HG03342 (cell line): ENCODE measurements at regions not wholly inside any gene's neighbourhood (a gene's known extent, or its start where the extent isn't known, plus 50 kb on each side); places are given as distances from the start of the nearest gene placed in this dataset.

Experiments used
- ATAC-seq: cut with Tn5 transposase; IDR thresholded peaks from one replicate; pipeline ENCODE4 v1.9.1; 2021; ENCODE audit warnings: mild to moderate bottlenecking, moderate library complexity; ENCODE audit not compliant: unreplicated experiment

DNA sequence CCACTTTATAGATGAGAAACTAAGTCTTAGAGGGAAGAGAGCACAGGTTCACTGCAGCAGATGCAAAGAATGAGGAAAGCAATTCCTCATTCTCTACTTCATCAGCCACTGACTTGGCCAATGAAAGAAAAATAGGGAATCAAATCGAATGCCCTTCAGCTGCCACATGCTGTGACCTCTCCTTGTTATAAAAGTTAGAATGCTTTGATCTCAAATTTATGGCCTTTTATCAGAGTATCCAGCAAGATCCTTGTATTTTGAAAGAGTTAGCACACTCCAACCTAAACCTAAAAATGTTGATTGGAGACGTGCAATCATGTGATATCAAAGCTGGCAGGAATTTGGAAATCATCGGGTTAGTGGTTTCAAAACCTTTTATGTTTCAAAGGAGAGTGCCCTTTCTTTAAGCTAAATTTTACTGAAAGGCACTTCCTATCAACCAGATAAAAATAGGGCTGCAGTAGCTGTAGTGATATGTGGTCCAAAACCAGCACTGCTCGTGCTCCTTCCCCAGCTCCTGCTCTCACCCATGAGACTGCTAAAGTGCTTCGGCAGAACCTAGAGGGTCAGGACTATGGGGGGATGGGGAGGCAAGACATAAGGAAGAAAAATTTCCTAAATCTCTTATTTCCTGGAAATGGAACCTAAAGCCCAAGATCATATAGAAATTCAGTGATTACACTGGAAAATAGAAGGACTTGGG is 617.0 kb downstream of the PYDC2 start:
- ATAC-seq: no peak

DNA sequence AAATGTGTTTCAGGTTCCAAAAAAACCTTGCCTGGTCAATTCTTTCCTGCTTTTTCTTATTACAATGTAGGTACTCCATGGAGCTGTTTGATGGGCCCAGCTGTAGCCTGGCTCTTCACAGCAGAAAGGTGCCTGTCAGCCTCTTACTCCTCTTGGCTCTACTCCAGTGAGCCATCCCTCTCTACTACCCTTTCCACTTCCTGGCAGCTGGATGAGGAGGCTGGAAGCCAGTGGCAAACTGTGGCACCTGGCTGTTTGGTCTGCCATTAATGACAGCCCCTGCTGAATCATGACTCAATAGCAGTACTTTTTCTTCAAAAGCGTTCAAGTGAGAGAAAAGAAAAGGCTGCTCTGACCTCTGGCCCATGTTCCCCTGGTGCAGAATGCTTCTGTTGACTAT is 618.1 kb downstream of the PYDC2 start:
- no peak for ATAC-seq

DNA sequence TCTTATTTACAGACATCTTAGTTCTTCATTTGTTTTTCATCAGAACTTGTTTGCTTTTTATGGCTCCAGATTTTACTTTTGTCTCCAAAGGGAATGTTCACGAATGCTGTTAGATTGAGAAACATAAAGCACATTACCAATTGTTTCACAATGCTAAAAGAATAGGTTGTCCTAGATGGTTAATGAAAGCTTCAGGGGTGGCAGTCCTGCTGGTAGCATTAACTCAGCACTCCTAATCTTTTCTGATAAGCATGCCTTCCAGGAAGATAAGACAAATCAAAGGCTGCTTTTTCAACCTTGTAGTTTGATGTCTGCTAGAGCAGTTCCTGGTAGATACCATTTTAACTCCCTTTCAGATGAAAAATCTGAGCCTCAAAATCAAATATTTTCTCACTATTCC is 619.4 kb downstream of the PYDC2 start:
- ATAC-seq: no peak

DNA sequence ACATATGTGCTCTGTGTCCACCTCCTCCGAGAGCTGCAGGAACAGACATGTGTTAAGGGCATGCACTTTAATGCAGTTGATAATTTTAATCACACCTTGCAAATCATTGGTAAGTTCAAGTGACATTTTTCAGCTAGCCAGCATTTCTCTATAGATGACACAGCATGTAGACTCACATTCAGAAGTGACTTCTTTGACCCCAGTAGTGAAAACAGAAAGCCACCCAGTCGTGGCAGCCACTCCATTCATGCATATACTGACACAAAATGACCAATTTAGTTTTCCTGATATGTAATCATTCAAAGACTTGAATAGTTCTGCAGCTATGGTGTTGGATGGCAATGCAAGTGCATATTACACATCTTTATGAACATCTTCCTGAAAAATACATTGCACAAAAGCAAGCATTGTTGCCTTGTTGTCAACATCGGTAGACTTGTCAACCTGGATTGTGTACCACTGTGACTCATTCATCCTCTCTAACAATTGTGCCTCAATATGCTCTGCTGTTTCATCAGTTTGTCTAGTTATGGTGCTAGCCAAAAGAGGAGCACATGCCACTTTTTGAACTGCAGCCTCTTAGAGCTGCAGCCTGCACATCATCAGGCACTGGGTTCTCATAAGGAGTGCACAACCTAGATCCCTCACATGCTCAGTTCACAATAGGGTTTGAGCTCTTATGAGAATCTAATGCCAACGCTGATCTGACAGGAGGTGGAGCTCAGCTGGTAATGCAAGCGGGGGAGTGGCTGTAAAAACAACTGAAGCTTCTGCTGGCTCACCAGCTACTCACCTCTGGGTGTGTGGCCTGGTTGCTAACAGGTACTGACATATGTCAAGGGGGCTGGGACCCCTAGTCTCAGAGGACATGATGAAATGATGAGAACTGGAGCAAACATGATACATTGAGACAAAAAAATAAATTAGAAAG is 622.0 kb downstream of the PYDC2 start:
- peak; percentile 96 for ATAC-seq
